GM12891 (cell line): ENCODE measurements at regions not wholly inside any gene's neighbourhood (a gene's known extent, or its start where the extent isn't known, plus 50 kb on each side); places are given as distances from the start of the nearest gene placed in this dataset.

ENCODE experiments used
- PAX5 ChIP-seq: IDR thresholded peaks from 2 replicates; pipeline ENCODE4 v1.6.1; 2011; ENCODE audit warnings: low read length, moderate library complexity, mild to moderate bottlenecking; ENCODE audit not compliant: insufficient read depth, severe bottlenecking
- POLR2A ChIP-seq: IDR thresholded peaks from 2 replicates; pipeline ENCODE4 v1.6.1; 2011; ENCODE audit warnings: low read depth, low read length, control low read depth
- POLR2AphosphoS5 ChIP-seq: IDR thresholded peaks from 2 replicates; pipeline ENCODE4 v1.6.1; 2011; ENCODE audit warnings: low read depth, low read length, control low read depth
- POU2F2 ChIP-seq: IDR thresholded peaks from 2 replicates; pipeline ENCODE4 v1.6.1; 2011; ENCODE audit warnings: low read depth, mild to moderate bottlenecking, control low read depth, low read length, moderate library complexity
- SPI1 ChIP-seq: IDR thresholded peaks from 2 replicates; pipeline ENCODE4 v1.6.1; 2011; ENCODE audit warnings: low read depth, low read length, control low read depth
- TAF1 ChIP-seq: IDR thresholded peaks from 2 replicates; pipeline ENCODE4 v1.6.1; 2011; ENCODE audit warnings: low read depth, low read length, control low read depth

DNA sequence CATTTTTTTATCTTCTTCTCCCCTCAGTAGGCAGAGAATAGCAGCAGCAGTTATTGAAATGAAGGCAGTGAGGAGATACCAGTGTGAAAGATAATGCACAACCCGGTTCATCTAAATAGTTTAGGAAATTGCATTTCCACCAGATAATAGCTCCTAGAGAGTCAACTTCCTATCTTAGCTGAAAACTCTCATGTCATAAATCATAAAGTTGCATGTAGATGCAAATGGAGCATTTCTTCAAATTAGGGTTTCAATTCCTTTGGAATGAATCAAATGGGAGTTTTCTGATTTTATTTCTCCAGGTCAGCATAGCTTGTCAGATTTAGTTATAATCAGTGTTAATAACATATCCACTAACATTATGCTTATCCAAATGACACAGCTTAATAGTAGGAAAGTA lies 335.3 kb downstream of the CNTNAP4 start:
- TF ChIP-seq POLR2A (no peak), POLR2AphosphoS5 (no peak), SPI1 (no peak), TAF1 (no peak), POU2F2 (no peak), PAX5 (no peak)
